ENCODE measurements at regions not wholly inside any gene's neighbourhood (a gene's known extent, or its start where the extent isn't known, plus 50 kb on each side); places are given as distances from the start of the nearest gene placed in this dataset.

GRCh38 chr12:100741084-100741711 is 53.4 kb upstream of the ANO4 start:
- peak; percentile 24 for DNase-seq (ENCODE audit: low spot score)

GRCh38 chr12:100743060-100743459 is 51.5 kb upstream of the ANO4 start:
- DNase-seq (ENCODE audit: low spot score), result no peak
